DMS153 (cell line): ENCODE measurements at regions not wholly inside any gene's neighbourhood (a gene's known extent, or its start where the extent isn't known, plus 50 kb on each side); places are given as distances from the start of the nearest gene placed in this dataset.

ENCODE experiments used
- DNase-seq: peaks from one replicate; lab custom pipeline; 2025; lab: John Stamatoyannopoulos, UW

GRCh38 chr13:50682002-50682401 lies 161.5 kb downstream of the DLEU7 start:
- DNase-seq: no peak

DNA sequence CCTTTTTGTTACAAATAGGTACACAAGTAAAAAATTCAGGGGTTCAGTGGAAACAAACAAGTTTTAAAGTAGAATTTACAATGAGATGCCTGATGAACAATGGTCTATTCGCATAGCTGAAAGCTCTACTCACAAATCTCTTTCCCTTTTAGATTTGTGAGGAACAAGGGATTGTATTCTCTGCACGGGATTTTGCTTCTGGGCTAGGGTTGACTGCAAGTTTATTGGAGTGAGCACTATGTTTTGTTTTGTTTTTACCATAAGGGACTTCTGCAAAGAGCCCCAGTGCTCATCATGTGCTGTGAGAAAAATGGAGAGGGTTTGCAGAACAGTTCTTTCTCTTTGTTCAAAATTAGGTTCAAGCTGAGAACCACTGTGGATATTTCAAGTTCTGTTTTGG lies 160.5 kb downstream of the DLEU7 start:
- no peak for DNase-seq

DNA sequence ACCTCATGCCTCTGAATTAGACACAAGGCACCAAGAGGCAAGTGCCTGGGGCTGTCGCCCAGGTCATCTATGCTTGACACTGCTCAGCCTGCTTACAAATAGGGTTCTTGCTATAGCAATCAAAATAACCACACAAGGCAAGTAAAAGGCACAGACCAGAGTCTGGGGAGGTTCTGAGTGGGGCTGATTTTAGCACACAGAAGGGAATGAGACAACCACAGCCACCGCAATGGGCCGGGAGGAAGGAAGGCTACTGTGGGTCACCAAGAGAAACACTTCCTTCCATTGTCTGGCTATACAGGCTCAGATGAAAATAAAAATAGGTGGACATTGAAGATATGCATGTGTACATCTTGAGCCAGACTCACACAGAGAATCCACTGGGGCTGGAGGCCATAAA lies 159.1 kb downstream of the DLEU7 start:
- DNase-seq: no peak

- DNase-seq: peak; percentile 68
These were observed 158.0 kb downstream of the DLEU7 start for GRCh38 chr13:50685491-50685890.

GRCh38 chr13:50685956-50686355 lies 157.5 kb downstream of the DLEU7 start:
- DNase-seq: no peak

- DNase-seq: no peak
These were observed 156.9 kb downstream of the DLEU7 start for GRCh38 chr13:50686551-50686950.

GRCh38 chr13:50687545-50687944 lies 155.9 kb downstream of the DLEU7 start:
- no peak for DNase-seq

DNA sequence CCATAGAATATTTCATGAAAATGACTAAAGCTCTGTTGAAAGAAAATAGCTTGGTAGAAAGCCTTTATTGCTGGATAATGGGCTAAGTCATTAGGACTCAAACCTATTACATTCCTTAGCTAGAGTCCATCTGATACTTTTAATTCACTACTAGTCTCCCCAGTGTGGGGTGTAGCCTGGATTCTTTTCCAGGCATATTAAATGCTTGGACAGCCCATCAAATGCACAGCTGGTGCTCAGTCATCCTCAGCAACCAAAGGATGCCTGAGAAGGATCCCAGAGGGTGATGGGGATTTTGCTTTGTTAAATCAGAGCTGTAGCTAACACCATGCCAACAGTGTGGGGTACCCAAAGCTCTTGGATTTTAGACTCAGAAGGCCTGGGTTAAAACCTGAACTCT lies 153.5 kb downstream of the DLEU7 start:
- DNase-seq: no peak

GRCh38 chr13:50691176-50691680 lies 152.3 kb downstream of the DLEU7 start:
- no peak for DNase-seq

DNA sequence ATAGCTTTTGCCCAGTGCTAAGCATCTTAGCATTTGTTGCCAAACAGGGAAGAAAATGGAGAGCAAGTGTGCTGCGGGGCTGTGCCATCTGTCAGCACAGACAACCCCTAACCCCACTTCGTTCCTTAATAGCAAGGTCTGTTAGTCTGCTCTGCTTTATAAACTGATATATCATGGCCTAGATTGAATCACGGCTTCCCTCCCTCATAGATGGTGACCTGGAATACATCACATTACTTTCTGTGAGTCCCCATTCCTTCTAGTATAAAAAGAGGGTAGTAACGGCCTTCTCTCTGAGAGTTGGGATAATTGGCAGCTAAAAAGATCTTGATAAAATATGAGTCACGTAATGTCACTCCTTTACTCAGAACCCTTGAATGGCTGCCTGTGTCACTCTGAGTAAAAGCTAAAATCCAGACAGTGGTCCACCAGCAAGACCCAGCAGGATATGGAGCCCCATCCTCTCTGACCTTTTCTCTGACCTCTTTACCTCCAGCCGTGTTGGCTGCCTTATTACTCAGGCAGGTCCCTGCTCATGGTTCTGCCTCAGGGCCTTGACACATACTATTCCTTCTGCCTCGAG lies 151.7 kb downstream of the DLEU7 start:
- DNase-seq: no peak

- no peak for DNase-seq
These were observed 151.0 kb downstream of the DLEU7 start for GRCh38 chr13:50692396-50692915.

GRCh38 chr13:50693727-50694126 lies 149.8 kb downstream of the DLEU7 start:
- no peak for DNase-seq

- DNase-seq: peak; percentile 68
These were observed 145.5 kb downstream of the DLEU7 start for GRCh38 chr13:50697746-50698539.

GRCh38 chr13:50699874-50700663 lies 143.4 kb downstream of the DLEU7 start:
- DNase-seq: no peak

- no peak for DNase-seq
These were observed 142.7 kb downstream of the DLEU7 start for GRCh38 chr13:50700664-50701305.

- DNase-seq: no peak
These were observed 142.0 kb downstream of the DLEU7 start for GRCh38 chr13:50701469-50701868.

DNA sequence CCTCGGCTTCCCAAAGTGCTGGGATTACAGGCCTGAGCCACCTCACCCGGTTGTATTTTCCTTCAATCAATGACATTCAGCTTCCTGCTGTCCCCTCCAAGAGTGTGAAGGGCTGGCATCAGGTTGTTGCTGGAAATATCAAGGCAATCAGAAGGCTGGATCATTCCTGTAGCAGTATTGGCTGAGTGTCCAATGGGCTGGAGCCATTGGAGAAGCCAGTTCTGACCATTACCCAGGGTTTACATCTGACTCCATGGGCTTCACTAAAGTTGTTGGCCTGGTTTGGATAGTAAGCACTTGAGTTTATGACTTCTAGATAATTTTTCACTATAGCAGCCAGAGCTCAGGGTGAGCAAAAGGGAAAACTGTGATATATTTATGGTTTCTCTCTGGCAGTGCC lies 137.0 kb downstream of the DLEU7 start:
- no peak for DNase-seq

DNA sequence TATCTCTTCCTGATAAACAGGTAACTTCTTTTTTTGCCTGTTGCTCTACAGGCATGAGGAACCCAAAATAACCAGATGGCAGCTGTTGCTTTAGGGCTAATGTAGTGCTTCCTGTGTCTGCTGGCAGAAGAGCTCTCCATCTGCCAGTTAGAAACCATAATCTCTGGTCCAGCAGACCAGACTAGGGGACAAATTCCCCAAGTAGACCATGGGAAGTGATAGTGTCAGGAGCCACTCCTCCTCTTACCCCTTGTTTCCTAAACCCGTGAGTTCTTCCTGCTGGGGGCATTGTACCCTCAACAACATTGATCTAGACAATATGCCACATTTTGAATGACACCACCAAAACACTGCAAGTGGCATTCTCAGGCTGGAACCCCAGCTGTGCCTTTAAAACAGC lies 135.9 kb downstream of the DLEU7 start:
- DNase-seq: peak; percentile 7

- DNase-seq: no peak
These were observed 135.0 kb downstream of the DLEU7 start for GRCh38 chr13:50708461-50708860.

GRCh38 chr13:50709058-50709457 lies 134.4 kb downstream of the DLEU7 start:
- no peak for DNase-seq

DNA sequence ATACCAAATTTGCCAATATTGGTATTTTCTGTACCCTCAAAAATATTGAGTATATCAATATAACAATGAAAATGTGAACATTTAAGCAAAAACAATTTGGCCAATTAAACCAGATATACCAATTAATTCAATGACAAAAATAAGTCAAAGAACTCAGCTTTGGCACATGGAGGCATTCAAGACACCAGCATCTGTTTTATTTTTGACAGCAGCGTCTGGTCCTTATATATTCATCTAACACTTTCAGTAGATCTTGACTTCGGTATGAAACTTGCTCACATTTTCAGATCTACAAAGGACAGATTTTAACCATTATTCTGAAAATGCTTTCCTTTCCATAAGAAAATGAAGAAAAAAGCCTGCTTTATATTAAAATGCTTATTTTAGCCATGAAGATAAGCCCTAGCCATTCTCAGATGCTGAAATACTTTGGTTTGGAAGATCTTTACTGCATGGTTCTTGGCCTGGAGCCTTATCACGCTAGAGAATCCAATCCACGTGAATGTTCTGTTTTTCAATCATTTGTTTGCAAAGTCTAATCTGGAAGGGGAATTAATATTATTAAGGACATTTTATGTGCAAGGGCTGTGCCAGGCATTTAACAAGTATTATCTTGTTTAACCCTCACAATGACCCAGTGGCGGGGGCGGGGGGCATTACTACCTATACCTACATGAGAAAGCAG lies 132.2 kb downstream of the DLEU7 start:
- no peak for DNase-seq
